OCI-LY3 (cell line): ENCODE measurements at regions not wholly inside any gene's neighbourhood (a gene's known extent, or its start where the extent isn't known, plus 50 kb on each side); places are given as distances from the start of the nearest gene placed in this dataset.

Source experiments
- H2AFZ ChIP-seq: fragments of 200-600, 300-600 bp; shearing (Covaris generic); 2 replicates; pipeline ENCODE4 v1.6.0; 2014; ENCODE audit warnings: antibody characterized with exemption, low read depth, low read length
- H3K27ac ChIP-seq: fragments of 200-600, 300-600 bp; sonication (generic); 2 replicates; pipeline ENCODE4 v1.5.1; 2014; ENCODE audit warnings: mild to moderate bottlenecking, low read length, moderate library complexity, mixed read lengths
- H3K27me3 ChIP-seq: fragments of 200-600, 300-600 bp; sonication (generic); 2 replicates; pipeline ENCODE4 v1.6.1; 2014; ENCODE audit warnings: low read depth, low read length, mixed read lengths
- H3K36me3 ChIP-seq: fragments of 200-600, 300-600 bp; sonication (generic); replicated peaks from 2 replicates; pipeline ENCODE3; 2014; ENCODE audit warnings: low read depth, low read length, mixed read lengths
- H3K4me1 ChIP-seq: fragments of 300-600, 200-600 bp; sonication (generic); 2 replicates; pipeline ENCODE4 v1.6.1; 2014; ENCODE audit warnings: low read length, mixed read lengths
- H3K4me2 ChIP-seq: fragments of 200-600, 300-600 bp; sonication (generic); 2 replicates; pipeline ENCODE4 v1.6.1; 2014; ENCODE audit warnings: low read length, mixed read lengths
- H3K4me3 ChIP-seq: fragments of 300-600, 200-600 bp; sonication (generic); 2 replicates; pipeline ENCODE4 v1.5.1; 2014; ENCODE audit warnings: antibody characterized with exemption, mild to moderate bottlenecking, low read length, moderate library complexity
- H3K79me2 ChIP-seq: fragments of 300-600, 200-600 bp; shearing (Covaris generic); 2 replicates; pipeline ENCODE4 v1.6.1; 2014; ENCODE audit warnings: mild to moderate bottlenecking, low read length, mixed read lengths
- H3K9ac ChIP-seq: fragments of 300-600, 200-600 bp; shearing (Covaris generic); 2 replicates; pipeline ENCODE4 v1.6.0; 2014; ENCODE audit warnings: mild to moderate bottlenecking, low read length, moderate library complexity
- H3K9me3 ChIP-seq: fragments of 200-600, 300-600 bp; shearing (Covaris generic); 2 replicates; pipeline ENCODE4 v1.6.1; 2014; ENCODE audit warnings: low read length, mixed read lengths; ENCODE audit not compliant: insufficient read depth
- H4K20me1 ChIP-seq: fragments of 200-600, 300-600 bp; sonication (generic); 2 replicates; pipeline ENCODE4 v1.6.1; 2016; ENCODE audit warnings: low read length, mixed read lengths; ENCODE audit not compliant: insufficient read depth
- EZH2phosphoT487 ChIP-seq: fragments of 200-600 bp; shearing (Covaris generic); IDR thresholded peaks from 2 replicates; pipeline ENCODE4 v1.6.1; 2018; ENCODE audit warnings: antibody characterized with exemption, mixed run types, low read depth
- TF ChIP-seq, protein P1 (sequence below): fragments of 200-600, 300-600 bp; sonication (generic); IDR thresholded peaks from 2 replicates; pipeline ENCODE4 v1.5.1; 2014; ENCODE audit warnings: antibody characterized with exemption, low read length, low read depth

DNA sequence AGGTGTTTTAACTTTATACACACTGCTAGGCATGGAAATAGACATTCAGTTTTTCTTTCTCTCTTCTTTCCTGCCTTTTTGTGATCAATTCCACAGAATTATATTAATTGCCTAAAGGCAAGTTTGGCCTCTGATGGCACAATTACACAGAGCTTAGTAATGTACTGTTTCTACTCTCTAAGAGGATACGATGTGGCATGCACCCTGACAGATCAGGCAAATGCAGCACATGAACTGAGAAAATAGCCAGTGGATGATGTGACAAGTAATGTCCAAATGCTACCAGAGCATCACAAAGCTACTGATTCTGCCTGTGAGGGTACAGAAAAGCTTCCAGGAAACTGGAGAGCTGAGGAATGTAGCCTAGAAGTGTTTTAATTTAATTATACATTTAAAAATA is 233.8 kb upstream of the PRR20A start:
- Histone ChIP-seq H2AFZ (no peak overlapping the region), H3K27ac (no peak overlapping the region), H3K79me2 (no peaks in the 10 kb centered on the region), H3K27me3 (no peaks in the 10 kb centered on the region), H3K4me1 (no peaks in the 10 kb centered on the region), H3K4me3 (no peak overlapping the region), H4K20me1 (no peaks in the 10 kb centered on the region), H3K9ac (no peak overlapping the region), H3K4me2 (no peak overlapping the region), H3K9me3 (no peaks in the 10 kb centered on the region), H3K36me3 (no peaks in the 10 kb centered on the region)
- TF ChIP-seq, protein P1, sequence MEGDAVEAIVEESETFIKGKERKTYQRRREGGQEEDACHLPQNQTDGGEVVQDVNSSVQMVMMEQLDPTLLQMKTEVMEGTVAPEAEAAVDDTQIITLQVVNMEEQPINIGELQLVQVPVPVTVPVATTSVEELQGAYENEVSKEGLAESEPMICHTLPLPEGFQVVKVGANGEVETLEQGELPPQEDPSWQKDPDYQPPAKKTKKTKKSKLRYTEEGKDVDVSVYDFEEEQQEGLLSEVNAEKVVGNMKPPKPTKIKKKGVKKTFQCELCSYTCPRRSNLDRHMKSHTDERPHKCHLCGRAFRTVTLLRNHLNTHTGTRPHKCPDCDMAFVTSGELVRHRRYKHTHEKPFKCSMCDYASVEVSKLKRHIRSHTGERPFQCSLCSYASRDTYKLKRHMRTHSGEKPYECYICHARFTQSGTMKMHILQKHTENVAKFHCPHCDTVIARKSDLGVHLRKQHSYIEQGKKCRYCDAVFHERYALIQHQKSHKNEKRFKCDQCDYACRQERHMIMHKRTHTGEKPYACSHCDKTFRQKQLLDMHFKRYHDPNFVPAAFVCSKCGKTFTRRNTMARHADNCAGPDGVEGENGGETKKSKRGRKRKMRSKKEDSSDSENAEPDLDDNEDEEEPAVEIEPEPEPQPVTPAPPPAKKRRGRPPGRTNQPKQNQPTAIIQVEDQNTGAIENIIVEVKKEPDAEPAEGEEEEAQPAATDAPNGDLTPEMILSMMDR, result no peak
- no peak for TF ChIP-seq EZH2phosphoT487

DNA sequence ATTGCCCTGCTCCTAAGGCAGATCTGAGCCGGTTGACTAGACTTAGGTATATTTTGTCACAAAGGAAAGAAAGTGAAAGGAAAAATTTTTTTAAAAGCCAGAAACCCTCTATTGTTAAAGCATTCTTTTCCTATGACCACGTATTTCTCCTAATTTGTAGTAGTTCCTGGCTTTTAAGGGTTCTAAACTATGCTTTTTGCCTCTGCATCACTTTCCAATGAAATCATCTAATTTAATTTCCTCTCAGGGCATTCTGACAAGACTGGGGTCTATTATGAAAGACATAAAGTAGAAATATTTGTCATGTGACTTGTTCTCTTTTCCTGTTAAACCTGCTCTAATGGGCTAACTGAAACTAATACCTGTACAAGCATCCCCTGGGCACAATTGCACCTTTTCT is 233.0 kb upstream of the PRR20A start:
- H3K27me3 ChIP-seq, result no peaks in the 10 kb centered on the region
- H3K9me3 ChIP-seq, result no peaks in the 10 kb centered on the region
- no peak overlapping the region for H2AFZ ChIP-seq
- H3K4me3 ChIP-seq, result no peak overlapping the region
- H3K27ac ChIP-seq, result no peak overlapping the region
- no peaks in the 10 kb centered on the region for H3K36me3 ChIP-seq
- H4K20me1 ChIP-seq, result no peaks in the 10 kb centered on the region
- TF ChIP-seq, protein P1, result no peak
- TF ChIP-seq EZH2phosphoT487, result no peak
- no peaks in the 10 kb centered on the region for H3K4me1 ChIP-seq
- H3K79me2 ChIP-seq, result no peaks in the 10 kb centered on the region
- H3K9ac ChIP-seq, result no peak overlapping the region
- no peak overlapping the region for H3K4me2 ChIP-seq

DNA sequence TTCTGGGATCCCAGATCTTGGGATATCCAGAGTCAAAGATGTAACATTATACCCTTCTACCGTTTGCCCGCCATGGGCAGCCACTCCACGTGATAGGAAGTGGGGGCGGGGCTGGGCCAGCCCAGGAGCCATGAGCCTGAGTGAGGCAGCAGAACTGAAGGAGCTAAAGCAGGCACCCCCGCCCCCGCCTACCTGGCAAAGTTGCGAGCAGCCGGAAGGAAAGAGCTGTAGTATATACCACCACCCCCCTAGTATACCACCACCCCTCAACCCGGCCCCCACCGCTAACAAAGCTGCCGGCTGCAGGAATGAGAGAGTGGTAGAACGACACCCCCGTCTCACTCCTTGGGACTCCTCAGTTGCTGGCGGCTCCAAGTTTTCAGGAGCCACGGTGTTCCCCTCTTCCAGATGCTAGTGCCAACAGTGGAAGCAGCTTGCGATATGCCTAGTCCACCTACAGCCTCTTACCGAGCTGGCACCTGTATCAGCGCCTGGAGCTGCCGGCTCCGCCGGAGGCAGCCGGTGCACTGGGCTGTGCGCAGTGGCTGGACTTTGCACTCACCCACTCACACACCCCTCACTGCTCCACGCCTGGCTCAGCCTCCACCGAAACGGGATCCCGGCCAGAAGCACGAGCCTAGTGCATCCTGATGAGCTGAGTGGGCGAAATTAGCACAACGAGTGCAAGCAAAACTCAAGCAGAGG is 230.7 kb upstream of the PRR20A start:
- no peak overlapping the region for H3K4me3 ChIP-seq
- no peaks in the 10 kb centered on the region for H3K27me3 ChIP-seq
- TF ChIP-seq, protein P1, result no peak
- no peak for TF ChIP-seq EZH2phosphoT487
- no peaks in the 10 kb centered on the region for H3K9me3 ChIP-seq
- H3K36me3 ChIP-seq, result no peaks in the 10 kb centered on the region
- H3K79me2 ChIP-seq, result no peaks in the 10 kb centered on the region
- H3K4me1 ChIP-seq, result no peaks in the 10 kb centered on the region
- no peaks in the 10 kb centered on the region for H4K20me1 ChIP-seq
- H2AFZ ChIP-seq, result no peak overlapping the region
- no peak overlapping the region for H3K4me2 ChIP-seq
- H3K27ac ChIP-seq, result no peak overlapping the region
- no peak overlapping the region for H3K9ac ChIP-seq

DNA sequence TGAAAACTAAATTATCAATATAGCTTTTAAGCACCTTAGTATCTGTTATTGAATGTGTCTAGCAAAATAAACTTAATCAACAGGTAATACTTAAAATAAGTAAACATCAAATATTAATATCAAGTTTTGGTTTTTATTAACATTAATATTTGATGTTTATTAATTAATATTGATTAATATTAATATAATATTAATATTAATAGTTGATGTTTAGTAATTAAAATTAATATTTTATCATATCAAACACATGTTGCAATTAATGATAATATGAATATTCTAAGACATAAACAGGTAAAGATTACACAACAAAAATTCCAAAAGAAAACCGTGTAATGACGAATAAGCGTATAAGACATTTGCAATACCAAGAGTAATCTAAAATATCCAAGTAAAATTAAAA is 222.8 kb upstream of the PRR20A start:
- TF ChIP-seq EZH2phosphoT487, result no peak
- TF ChIP-seq, protein P1, result no peak
- Histone ChIP-seq H4K20me1 (no peaks in the 10 kb centered on the region), H3K79me2 (no peaks in the 10 kb centered on the region), H3K27ac (no peak overlapping the region), H3K9ac (no peak overlapping the region), H3K4me2 (no peak overlapping the region), H2AFZ (no peak overlapping the region), H3K27me3 (no peaks in the 10 kb centered on the region), H3K36me3 (no peaks in the 10 kb centered on the region), H3K9me3 (no peaks in the 10 kb centered on the region), H3K4me1 (no peaks in the 10 kb centered on the region; the same call in 1 of the 2 replicates), H3K4me3 (no peak overlapping the region)
